HCT116 (cell line): ENCODE measurements at regions not wholly inside any gene's neighbourhood (a gene's known extent, or its start where the extent isn't known, plus 50 kb on each side); places are given as distances from the start of the nearest gene placed in this dataset.

Experiments used
- ATAC-seq: fragments of 200-7000 bp; cut with Tn5 transposase; 2 replicates; pipeline ENCODE4 v1.9.1; 2020; ENCODE audit warnings: mild to moderate bottlenecking, moderate library complexity
- BruUV-seq: library from RNA; stranded (reverse); fragments of 400-500 nt; replicated peaks from 2 replicates; lab custom pipeline; 2021; lab: Mats Ljungman, UMichigan
- CTCF ChIA-PET: fragments of 300-600 bp; sonication (Branson Sonifier 250); formaldehyde crosslinking; loops from one replicate; lab custom pipeline; 2021; ENCODE audit warnings: antibody characterized with exemption; lab: Charles Lee
- POLR2A ChIA-PET: fragments of 300-600, 350-600 bp; sonication (Branson Sonifier 250); formaldehyde crosslinking; loops from one replicate; lab custom pipeline; 2021; ENCODE audit warnings: antibody characterized with exemption; lab: Charles Lee
- RAD21 ChIA-PET, 2 experiments: fragments of 300-600 bp; sonication (Branson Sonifier 250); formaldehyde crosslinking; loops; one replicate each; lab custom pipeline; 2023; ENCODE audit warnings: low total read pairs in 2 of 2; ENCODE audit not compliant: uncharacterized antibody in 2 of 2, unreplicated experiment in 2 of 2, low non-redundant PET in 1 of 2; lab: Charles Lee
- DNase-seq: peaks from one replicate; pipeline ENCODE4 v3.0.0-alpha.2; 2010; ENCODE audit warnings: low read depth, low spot score
- H2AFZ ChIP-seq: fragments of 200-600 bp; shearing (Covaris generic), sonication (generic); 2 replicates; pipeline ENCODE4 v1.6.1; 2017; ENCODE audit warnings: low read depth, mixed run types, mixed read lengths, antibody characterized with exemption, low read length; ENCODE audit not compliant: poor library complexity, severe bottlenecking
- H3K27ac ChIP-seq: 2 replicates; pipeline ENCODE4 v1.5.1; 2012; ENCODE audit warnings: low read depth, low read length
- H3K27me3 ChIP-seq: fragments of 200-600 bp; sonication (generic); 2 replicates; pipeline ENCODE4 v1.6.1; 2016; ENCODE audit warnings: mixed run types, low read length, mixed read lengths; ENCODE audit not compliant: insufficient read depth
- H3K36me3 ChIP-seq, 2 experiments: fragments of 200-500 bp in 1 of 2; fragments of 200-600 bp in 1 of 2; sonication (Bioruptor generic) in 1 of 2; sonication (generic) in 1 of 2; 2 replicates each; pipeline versions ENCODE4 v1.5.1 to v1.6.1; 2014 to 2016; ENCODE audit warnings: low read length in 2 of 2, inconsistent platforms in 1 of 2, mixed read lengths in 1 of 2, mixed run types in 1 of 2; ENCODE audit not compliant: insufficient read depth in 2 of 2, control insufficient read depth in 1 of 2
- H3K4me1 ChIP-seq, 2 experiments: fragments of 200-600 bp in 1 of 2; sonication (generic) in 1 of 2; 2 replicates each; pipeline versions ENCODE4 v1.5.1 to v1.6.1; 2012 to 2017; ENCODE audit warnings: low read length in 2 of 2, inconsistent platforms in 1 of 2, mild to moderate bottlenecking in 1 of 2, mixed read lengths in 1 of 2, mixed run types in 1 of 2, moderate library complexity in 1 of 2; ENCODE audit not compliant: insufficient read depth in 2 of 2, control insufficient read depth in 1 of 2
- H3K4me2 ChIP-seq: fragments of 200-600 bp; sonication (generic); 2 replicates; pipeline ENCODE4 v1.6.1; 2017; ENCODE audit warnings: mixed run types, low read length, mixed read lengths
- H3K4me3 ChIP-seq, 2 experiments: fragments of 200-600 bp in 1 of 2; sonication (generic) in 1 of 2; replicated peaks in 1 of 2; 2 replicates each; pipeline ENCODE4 v1.5.1; 2011 to 2016; ENCODE audit warnings: low read length in 2 of 2, control low read depth in 1 of 2, low read depth in 1 of 2, mild to moderate bottlenecking in 1 of 2, mixed read lengths in 1 of 2, mixed run types in 1 of 2
- H3K79me2 ChIP-seq: fragments of 200-600 bp; sonication (generic); 2 replicates; pipeline ENCODE4 v1.6.1; 2017; ENCODE audit warnings: mild to moderate bottlenecking, mixed run types, low read length, moderate library complexity, mixed read lengths; ENCODE audit not compliant: insufficient read depth
- H3K9ac ChIP-seq: fragments of 200-600 bp; sonication (generic); 2 replicates; pipeline ENCODE4 v1.6.1; 2016; ENCODE audit warnings: low read length, mixed read lengths
- H3K9me2 ChIP-seq: fragments of 200-600 bp; sonication (generic), shearing (Covaris generic); 2 replicates; pipeline ENCODE4 v1.6.1; 2017; ENCODE audit warnings: mixed run types, mild to moderate bottlenecking, moderate library complexity; ENCODE audit not compliant: insufficient read depth
- H3K9me3 ChIP-seq, 2 experiments: fragments of 200-500 bp in 1 of 2; fragments of 200-600 bp in 1 of 2; sonication (Bioruptor generic) in 1 of 2; sonication (generic) in 1 of 2; 2 replicates each; pipeline ENCODE4 v1.6.1; 2014 to 2017; ENCODE audit warnings: low read length in 2 of 2, mixed read lengths in 2 of 2, inconsistent platforms in 1 of 2, low read depth in 1 of 2, mild to moderate bottlenecking in 1 of 2, mixed run types in 1 of 2, moderate library complexity in 1 of 2; ENCODE audit not compliant: control insufficient read depth in 1 of 2, insufficient read depth in 1 of 2
- H4K20me1 ChIP-seq: fragments of 200-600 bp; sonication (generic), shearing (Covaris generic); 2 replicates; pipeline ENCODE4 v1.6.1; 2017; ENCODE audit warnings: mixed run types, mild to moderate bottlenecking, moderate library complexity; ENCODE audit not compliant: insufficient read depth
- CBX3 ChIP-seq: IDR thresholded peaks from 2 replicates; pipeline ENCODE4 v1.6.1; 2012; ENCODE audit warnings: low read depth
- EGR1 ChIP-seq: IDR thresholded peaks from 2 replicates; pipeline ENCODE4 v1.6.1; 2012; ENCODE audit warnings: low read depth
- ELF1 ChIP-seq: IDR thresholded peaks from 2 replicates; pipeline ENCODE4 v1.6.1; 2012; ENCODE audit warnings: low read depth, borderline replicate concordance
- EZH2 ChIP-seq: fragments of 200-600 bp; sonication (generic); IDR thresholded peaks from 2 replicates; pipeline ENCODE4 v1.6.1; 2017; ENCODE audit warnings: antibody characterized with exemption, mixed run types
- EZH2phosphoT487 ChIP-seq: fragments of 200-600 bp; IDR thresholded peaks from 2 replicates; pipeline ENCODE4 v1.6.1; 2018; ENCODE audit warnings: antibody characterized with exemption, borderline replicate concordance
- FOSL1 ChIP-seq: IDR thresholded peaks from 2 replicates; pipeline ENCODE4 v1.6.1; 2012; ENCODE audit warnings: low read depth
- JUND ChIP-seq: IDR thresholded peaks from 2 replicates; pipeline ENCODE4 v1.6.1; 2012
- MAX ChIP-seq: IDR thresholded peaks from 2 replicates; pipeline ENCODE4 v1.6.1; 2012
- POLR2AphosphoS5 ChIP-seq: IDR thresholded peaks from 2 replicates; pipeline ENCODE4 v1.6.1; 2011; ENCODE audit warnings: mild to moderate bottlenecking, low read depth, low read length, moderate library complexity
- RAD21 ChIP-seq: IDR thresholded peaks from 2 replicates; pipeline ENCODE4 v1.6.1; 2012; ENCODE audit warnings: low read depth, mild to moderate bottlenecking
- SIN3A ChIP-seq: IDR thresholded peaks from 2 replicates; pipeline ENCODE4 v1.6.1; 2012; ENCODE audit warnings: low read depth
- SP1 ChIP-seq: IDR thresholded peaks from 2 replicates; pipeline ENCODE4 v1.6.1; 2012; ENCODE audit warnings: low read depth
- SRF ChIP-seq: IDR thresholded peaks from 2 replicates; pipeline ENCODE4 v1.6.1; 2012; ENCODE audit warnings: low read depth
- TCF7L2 ChIP-seq: IDR thresholded peaks from 2 replicates; pipeline ENCODE4 v1.7.0; 2011; ENCODE audit warnings: borderline replicate concordance, inconsistent platforms; ENCODE audit not compliant: insufficient read depth, insufficient read length; ENCODE audit errors: extremely low read depth
- YY1 ChIP-seq: IDR thresholded peaks from 2 replicates; pipeline ENCODE4 v1.6.1; 2011; ENCODE audit warnings: low read length, low read depth, moderate library complexity, mild to moderate bottlenecking; ENCODE audit not compliant: insufficient replicate concordance; ENCODE audit errors: extremely low read depth
- ZNF274 ChIP-seq: fragments of 200-500 bp; sonication (Bioruptor generic); IDR thresholded peaks from 2 replicates; pipeline ENCODE4 v1.6.1; 2014; ENCODE audit warnings: mild to moderate bottlenecking, low read depth, low read length, inconsistent platforms
- intact Hi-C: fragments of 100-400 bp; cut with micrococcal nuclease; formaldehyde crosslinking; loops from 2 replicates; pipeline ENCODE4 v1.10.0; 2022
- TF ChIP-seq, protein P1 (sequence below): IDR thresholded peaks from 2 replicates; pipeline ENCODE4 v1.6.1; 2012
- TF ChIP-seq, protein P2 (sequence below): IDR thresholded peaks from 2 replicates; pipeline ENCODE4 v1.6.1; 2012; ENCODE audit warnings: low read depth

- Histone ChIP-seq H3K36me3 (no peaks in the 10 kb centered on the region), H3K4me1 (no peaks in the 10 kb centered on the region), H3K9me2 (no peaks in the 10 kb centered on the region), H3K79me2 (no peaks in the 10 kb centered on the region), H3K4me2 (no peak overlapping the region), H2AFZ (no peak overlapping the region), H4K20me1 (no peaks in the 10 kb centered on the region), H3K9ac (no peak overlapping the region), H3K27ac (no peak overlapping the region), H3K9me3 (no peaks in the 10 kb centered on the region), H3K27me3 (no peaks in the 10 kb centered on the region), H3K4me3 (no peak overlapping the region)
- ATAC-seq (no peak), DNase-seq (no peak)
- intact Hi-C loops, result no loop called here
- ChIA-PET CTCF (no interaction called here), RAD21 (no interaction called here), POLR2A (no interaction called here)
- TF ChIP-seq, protein P1, sequence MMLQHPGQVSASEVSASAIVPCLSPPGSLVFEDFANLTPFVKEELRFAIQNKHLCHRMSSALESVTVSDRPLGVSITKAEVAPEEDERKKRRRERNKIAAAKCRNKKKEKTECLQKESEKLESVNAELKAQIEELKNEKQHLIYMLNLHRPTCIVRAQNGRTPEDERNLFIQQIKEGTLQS, result no peak
- TF ChIP-seq JUND, result no peak
- TF ChIP-seq TCF7L2, result no peak
- TF ChIP-seq ZNF274, result no peak
- no peak for TF ChIP-seq CBX3
- TF ChIP-seq SIN3A, result no peak
- TF ChIP-seq EZH2phosphoT487, result no peak
- no peak for TF ChIP-seq YY1
- TF ChIP-seq, protein P2, sequence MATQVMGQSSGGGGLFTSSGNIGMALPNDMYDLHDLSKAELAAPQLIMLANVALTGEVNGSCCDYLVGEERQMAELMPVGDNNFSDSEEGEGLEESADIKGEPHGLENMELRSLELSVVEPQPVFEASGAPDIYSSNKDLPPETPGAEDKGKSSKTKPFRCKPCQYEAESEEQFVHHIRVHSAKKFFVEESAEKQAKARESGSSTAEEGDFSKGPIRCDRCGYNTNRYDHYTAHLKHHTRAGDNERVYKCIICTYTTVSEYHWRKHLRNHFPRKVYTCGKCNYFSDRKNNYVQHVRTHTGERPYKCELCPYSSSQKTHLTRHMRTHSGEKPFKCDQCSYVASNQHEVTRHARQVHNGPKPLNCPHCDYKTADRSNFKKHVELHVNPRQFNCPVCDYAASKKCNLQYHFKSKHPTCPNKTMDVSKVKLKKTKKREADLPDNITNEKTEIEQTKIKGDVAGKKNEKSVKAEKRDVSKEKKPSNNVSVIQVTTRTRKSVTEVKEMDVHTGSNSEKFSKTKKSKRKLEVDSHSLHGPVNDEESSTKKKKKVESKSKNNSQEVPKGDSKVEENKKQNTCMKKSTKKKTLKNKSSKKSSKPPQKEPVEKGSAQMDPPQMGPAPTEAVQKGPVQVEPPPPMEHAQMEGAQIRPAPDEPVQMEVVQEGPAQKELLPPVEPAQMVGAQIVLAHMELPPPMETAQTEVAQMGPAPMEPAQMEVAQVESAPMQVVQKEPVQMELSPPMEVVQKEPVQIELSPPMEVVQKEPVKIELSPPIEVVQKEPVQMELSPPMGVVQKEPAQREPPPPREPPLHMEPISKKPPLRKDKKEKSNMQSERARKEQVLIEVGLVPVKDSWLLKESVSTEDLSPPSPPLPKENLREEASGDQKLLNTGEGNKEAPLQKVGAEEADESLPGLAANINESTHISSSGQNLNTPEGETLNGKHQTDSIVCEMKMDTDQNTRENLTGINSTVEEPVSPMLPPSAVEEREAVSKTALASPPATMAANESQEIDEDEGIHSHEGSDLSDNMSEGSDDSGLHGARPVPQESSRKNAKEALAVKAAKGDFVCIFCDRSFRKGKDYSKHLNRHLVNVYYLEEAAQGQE, result no peak
- no peak for TF ChIP-seq RAD21
- no peak for TF ChIP-seq POLR2AphosphoS5
- no peak for TF ChIP-seq SRF
- TF ChIP-seq SP1, result no peak
- TF ChIP-seq EGR1, result no peak
- TF ChIP-seq FOSL1, result no peak
- no peak for TF ChIP-seq EZH2
- TF ChIP-seq ELF1, result no peak
- TF ChIP-seq MAX, result no peak
- no TSS peak for BruUV-seq
Observed at GRCh38 chr13:70408865-70409264, 300.6 kb upstream of the KLHL1 start.
